ENCODE measurements at regions not wholly inside any gene's neighbourhood (a gene's known extent, or its start where the extent isn't known, plus 50 kb on each side); places are given as distances from the start of the nearest gene placed in this dataset.

DNA sequence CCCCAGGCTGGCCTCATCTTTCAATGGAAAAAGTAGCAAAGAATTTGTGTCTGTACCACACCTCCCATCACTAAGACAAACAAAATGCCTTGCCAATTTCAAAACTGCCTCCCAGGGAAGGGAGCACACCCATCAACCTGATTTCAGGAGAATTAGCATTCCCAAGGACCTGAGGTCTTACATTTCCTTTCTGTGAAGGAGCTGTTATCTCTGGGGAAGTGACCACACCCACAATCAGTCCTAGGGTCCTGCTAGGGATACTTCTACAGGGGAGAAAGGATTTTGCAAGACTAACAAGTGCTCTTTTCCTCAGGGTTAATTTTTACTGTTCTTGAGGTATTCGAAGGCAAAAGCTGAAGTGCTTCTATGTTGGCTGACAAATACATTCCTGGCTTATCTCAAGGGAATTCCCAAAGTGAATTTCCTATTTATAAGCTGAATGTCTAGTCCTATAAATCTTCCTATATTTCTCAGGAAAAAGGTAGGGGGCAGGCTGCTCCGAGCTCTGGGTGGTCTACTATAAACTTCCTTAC, 97.4 kb upstream of the ITGA1 start:
- DNase-seq = no peak

DNA sequence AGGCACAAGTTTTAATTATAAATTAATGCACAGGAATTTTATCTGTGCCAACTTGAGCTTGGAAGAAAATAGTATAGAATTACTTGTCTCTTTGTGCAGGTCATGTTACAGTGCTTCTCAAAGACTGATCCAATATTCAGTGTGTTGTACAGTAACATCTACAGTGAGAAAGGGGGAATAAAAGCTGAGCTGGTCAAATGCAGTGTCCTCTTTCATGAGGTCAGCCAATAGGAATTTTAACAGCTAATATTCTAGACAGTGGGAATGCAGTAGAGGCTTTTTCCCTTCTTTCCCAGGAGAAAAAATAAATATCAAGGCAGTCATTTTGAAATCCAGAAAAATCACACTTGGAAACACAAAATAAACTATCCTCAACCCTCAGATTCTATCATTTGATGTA, 95.7 kb upstream of the ITGA1 start:
- no peak for DNase-seq

- no peak for DNase-seq
Observed at GRCh38 chr5:52692606-52693005, 95.1 kb upstream of the ITGA1 start.

- DNase-seq = peak in 4 of 6 experiments; percentile 1 to 26 (median 10)
Observed at GRCh38 chr5:52693280-52693679, 94.4 kb upstream of the ITGA1 start.

GRCh38 chr5:52693836-52694235, 93.9 kb upstream of the ITGA1 start:
- no peak for DNase-seq

DNA sequence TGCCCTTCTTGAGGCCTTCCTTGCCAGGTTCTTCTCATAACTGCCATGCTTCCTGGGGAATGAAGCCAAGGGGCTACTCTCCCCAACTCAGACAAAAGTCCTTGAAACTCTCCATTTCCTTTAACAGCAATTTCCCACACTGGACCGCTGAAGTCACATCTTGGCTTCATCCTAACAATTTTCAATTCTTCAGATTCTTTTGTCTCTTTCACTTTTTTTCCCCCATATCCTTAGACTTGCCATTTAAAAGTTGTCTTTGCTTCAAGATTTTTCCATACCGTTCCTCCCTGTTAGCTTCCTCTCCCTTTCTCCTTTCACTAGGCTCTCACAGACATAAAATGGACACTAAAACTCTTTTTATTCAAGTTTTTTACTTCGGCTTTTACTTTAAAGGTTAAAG, 93.1 kb upstream of the ITGA1 start:
- DNase-seq = no peak

DNA sequence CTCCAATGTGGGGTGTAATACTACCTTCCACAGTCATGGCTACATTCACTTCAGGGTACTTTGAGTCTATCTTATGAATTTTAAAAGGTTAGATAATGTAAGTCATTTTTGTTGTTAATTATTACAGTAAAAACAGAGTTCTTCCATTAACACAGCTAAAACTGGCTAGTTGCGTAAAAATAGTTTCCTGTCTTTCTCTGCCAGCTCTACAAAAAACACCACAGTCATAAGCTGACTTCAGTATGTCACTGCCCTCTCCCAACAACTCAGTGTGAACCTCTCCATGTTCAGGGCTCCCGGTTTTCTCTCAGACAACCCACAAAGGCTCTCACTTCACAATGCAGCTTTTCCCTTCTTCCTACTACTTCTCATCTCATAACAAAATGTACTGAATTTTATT, 84.8 kb upstream of the ITGA1 start:
- no peak for DNase-seq

GRCh38 chr5:52703321-52703720, 84.4 kb upstream of the ITGA1 start:
- DNase-seq = no peak

GRCh38 chr5:52705720-52706119, 82.0 kb upstream of the ITGA1 start:
- DNase-seq = peak in 1 of 6 experiments; percentile 3

GRCh38 chr5:52706775-52707174, 80.9 kb upstream of the ITGA1 start:
- DNase-seq = no peak

DNA sequence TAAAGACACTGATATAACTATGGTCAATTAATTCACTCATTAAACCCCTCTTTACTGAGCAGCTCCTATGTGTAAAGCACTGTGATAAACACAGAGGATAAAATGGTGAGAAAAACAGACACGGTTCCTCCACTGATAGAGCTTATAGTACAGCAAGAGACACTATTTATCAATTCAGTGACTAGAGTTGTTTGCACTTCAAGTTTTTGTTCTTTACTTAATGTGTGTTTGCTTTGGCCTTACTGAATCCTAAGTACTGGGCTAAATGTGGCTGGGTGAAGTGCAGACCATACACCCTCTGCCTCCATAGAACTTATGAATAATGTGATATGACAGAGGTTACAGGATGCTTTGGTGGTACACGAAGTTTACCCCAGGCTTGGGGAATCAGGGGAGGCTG, 80.1 kb upstream of the ITGA1 start:
- no peak for DNase-seq

- no peak for DNase-seq
Observed at GRCh38 chr5:52708463-52708862, 79.3 kb upstream of the ITGA1 start.

DNA sequence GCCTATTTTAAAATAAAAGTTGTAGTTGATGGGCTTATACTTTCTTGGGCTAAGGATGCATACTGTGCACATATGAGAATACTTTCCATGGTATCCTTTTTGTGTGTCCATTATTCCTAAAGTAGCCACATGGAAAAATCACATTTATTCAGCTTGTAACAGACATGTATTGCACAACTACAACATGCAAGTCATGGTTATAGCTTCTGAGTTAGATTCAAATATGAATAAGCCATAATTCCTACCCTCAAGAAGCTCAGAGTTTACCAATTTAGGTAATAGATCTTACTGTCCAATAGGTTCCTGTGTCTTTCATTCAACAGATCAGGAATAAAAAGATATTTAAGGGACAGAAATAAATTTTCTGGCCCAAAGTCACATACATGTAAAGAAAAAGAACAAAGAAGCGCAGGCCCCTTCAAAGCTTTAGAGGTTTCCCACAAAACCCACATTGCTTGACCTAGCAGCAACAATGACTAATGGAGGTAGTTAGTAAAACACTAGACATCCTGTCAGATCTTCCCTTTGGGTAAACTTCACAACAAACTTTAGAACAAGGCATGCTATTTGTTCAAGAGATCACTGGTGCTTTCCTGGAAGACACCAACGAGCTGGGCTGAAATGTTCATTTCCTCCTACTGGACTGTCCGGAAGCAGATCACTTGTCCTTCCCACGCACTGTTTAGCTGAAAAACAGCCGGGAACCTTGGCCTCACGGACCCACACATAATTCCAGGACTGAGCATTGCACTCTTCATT, 78.4 kb upstream of the ITGA1 start:
- DNase-seq = no peak

GRCh38 chr5:52710310-52710971, 77.3 kb upstream of the ITGA1 start:
- no peak for DNase-seq

DNA sequence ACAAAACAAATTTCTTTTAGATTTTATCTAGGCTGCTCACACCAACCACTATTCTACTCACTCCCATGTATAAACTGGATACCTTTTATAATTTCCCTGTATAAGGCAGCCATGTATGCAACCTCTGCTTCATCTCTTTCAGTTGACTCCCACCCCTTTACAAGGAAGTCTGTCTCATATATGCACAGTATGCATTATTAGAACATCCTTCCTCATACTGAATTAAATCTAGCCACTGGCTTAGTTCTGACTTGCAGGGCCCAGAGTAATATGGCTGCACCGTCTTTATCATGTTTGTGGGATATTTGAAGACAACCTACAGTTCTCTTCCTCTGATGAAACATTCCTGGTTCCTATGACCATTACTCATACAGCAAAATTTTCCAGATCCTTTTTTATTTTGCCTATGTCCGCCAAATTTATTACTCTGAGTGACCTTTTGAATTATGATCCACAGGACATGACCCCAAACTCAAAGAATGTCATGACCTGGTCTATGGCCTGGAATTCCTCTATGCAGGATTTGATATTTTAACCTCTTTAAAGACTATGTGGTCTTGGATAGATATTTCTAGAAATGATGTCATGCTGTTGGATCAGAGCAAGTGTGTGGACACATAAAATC, 76.6 kb upstream of the ITGA1 start:
- no peak for DNase-seq

- peak in 3 of 6 experiments; percentile 19 to 37 (median 22) for DNase-seq
Observed at GRCh38 chr5:52712354-52712753, 75.4 kb upstream of the ITGA1 start.

- peak; percentile 25 to 93 (median 76) for DNase-seq
Observed at GRCh38 chr5:52725065-52725746, 62.5 kb upstream of the ITGA1 start.

DNA sequence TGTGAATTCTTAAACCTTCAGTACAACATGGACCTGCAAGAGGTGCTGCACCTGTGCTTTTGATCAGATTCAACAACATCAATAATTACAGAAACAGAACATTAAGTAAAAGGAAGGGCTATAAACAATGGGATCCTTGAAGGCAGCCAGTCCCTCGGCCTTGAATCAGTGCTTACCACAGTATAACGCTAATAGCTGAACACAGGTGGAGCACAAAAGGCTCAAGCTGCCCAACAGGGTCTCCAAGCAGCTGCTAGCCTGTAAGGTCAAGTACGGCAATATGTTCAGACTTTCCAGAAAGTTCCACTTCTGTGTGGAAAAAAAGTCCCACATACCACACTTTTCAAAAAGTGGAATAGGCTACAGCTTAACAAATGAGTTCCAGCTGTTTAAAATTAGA, 61.9 kb upstream of the ITGA1 start:
- no peak for DNase-seq

DNA sequence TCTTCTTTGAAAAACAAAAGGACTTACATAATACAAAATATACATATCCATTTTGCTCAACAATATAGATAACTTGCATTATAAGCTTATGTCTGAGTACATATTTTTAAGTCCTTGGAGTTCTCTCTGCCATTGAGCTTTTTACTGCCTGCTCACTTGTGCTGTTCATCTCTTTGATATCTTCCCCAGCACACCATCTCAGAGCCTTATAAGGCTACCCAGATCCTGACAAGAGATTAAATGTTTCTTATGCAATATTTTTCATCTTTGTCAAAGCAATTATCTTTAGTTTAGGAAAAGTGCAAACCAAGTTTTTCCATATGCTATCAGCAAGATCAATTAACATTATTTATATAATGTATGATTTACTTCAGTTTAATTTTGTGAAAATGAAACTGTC, 60.7 kb upstream of the ITGA1 start:
- peak in 2 of 6 experiments; percentile 10 for DNase-seq

- no peak for DNase-seq
Observed at GRCh38 chr5:52727576-52727975, 60.1 kb upstream of the ITGA1 start.

- no peak for DNase-seq
Observed at GRCh38 chr5:52728224-52728623, 59.5 kb upstream of the ITGA1 start.

GRCh38 chr5:52728686-52729085, 59.0 kb upstream of the ITGA1 start:
- no peak for DNase-seq

All from stimulated activated naive CD4-positive, alpha-beta T cell (primary cell).